ENCODE measurements at regions not wholly inside any gene's neighbourhood (a gene's known extent, or its start where the extent isn't known, plus 50 kb on each side); places are given as distances from the start of the nearest gene placed in this dataset.

DNA sequence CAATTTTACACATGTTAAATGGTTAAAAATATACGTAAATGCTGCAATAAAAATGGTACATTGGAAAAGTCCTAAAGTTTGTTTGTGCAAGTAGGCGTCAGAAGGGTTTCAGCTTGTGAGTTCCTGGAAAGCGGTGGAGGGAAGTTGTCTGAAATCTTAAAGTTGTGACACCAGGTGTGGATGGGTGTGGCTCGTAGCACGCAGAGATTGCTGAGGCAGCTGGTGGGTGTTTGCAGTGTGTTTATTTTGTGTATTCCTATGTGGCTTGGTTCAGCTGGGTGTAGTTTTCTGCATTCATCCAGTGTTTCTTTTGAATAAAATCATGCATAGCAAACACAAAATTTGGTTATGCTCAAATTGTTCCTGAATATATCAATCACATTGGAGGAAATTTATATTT, 136.8 kb upstream of the TBX3 start:
- H3K27ac Mint-ChIP-seq = no peak overlapping the region
- DNase-seq = peak in 1 of 3 donors; percentile 23
- Histone ChIP-seq H3K27ac (ENCODE audit: low read depth in 1 of 2, low read length in 2 of 2) (no peak overlapping the region), H4K20me1 (ENCODE audit: insufficient read depth, low read length) (no peaks in the 10 kb centered on the region), H3K79me2 (ENCODE audit: insufficient read depth, low read length) (no peaks in the 10 kb centered on the region), H3K4me3 (replicated peaks in 1 of 3; ENCODE audit: low read depth in 2 of 3, low read length in 3 of 3) (no peak overlapping the region), H3K27me3 (ENCODE audit: control insufficient read depth in 2 of 2, insufficient read depth in 2 of 2, low read length in 2 of 2) (peaks cover 0 to 5% of the 10 kb centered on the region in 2 donors), H3K9ac (ENCODE audit: insufficient read depth, low read length, poor library complexity, severe bottlenecking) (no peak overlapping the region), H3K9me3 (replicated peaks in 1 of 2; ENCODE audit: control insufficient read depth in 1 of 2, insufficient read depth in 1 of 2, low read length in 2 of 2) (no peaks in the 10 kb centered on the region), H3K36me3 (replicated peaks in 1 of 2; ENCODE audit: control insufficient read depth in 1 of 2, insufficient read depth in 2 of 2, low read length in 2 of 2) (no peaks in the 10 kb centered on the region), H2AFZ (ENCODE audit: insufficient read depth, low read depth, low read length, poor library complexity, severe bottlenecking) (no peak overlapping the region), H3K4me2 (replicated peaks; ENCODE audit: extremely low read depth, low read length, poor library complexity, severe bottlenecking) (no peak overlapping the region), H3K4me1 (ENCODE audit: control insufficient read depth in 1 of 2, insufficient read depth in 2 of 2, low read length in 2 of 2) (peaks cover 0 to 6% of the 10 kb centered on the region in 2 donors)
- 43% methylated on average over 4 of the region's 5 CpGs for WGBS (ENCODE audit: insufficient coverage)
- peaks cover 2 to 29% (median 26%) of the 10 kb centered on the region in 3 donors for H3K27me3 Mint-ChIP-seq (ENCODE audit: low read depth in 3 of 3)
- H3K36me3 Mint-ChIP-seq = no peaks in the 10 kb centered on the region
- H3K9me3 Mint-ChIP-seq = peaks cover 0 to 2% (median 0%) of the 10 kb centered on the region in 7 donors
- intact Hi-C loops (cut with micrococcal nuclease) = no loop called here
- TF ChIP-seq, protein P1, sequence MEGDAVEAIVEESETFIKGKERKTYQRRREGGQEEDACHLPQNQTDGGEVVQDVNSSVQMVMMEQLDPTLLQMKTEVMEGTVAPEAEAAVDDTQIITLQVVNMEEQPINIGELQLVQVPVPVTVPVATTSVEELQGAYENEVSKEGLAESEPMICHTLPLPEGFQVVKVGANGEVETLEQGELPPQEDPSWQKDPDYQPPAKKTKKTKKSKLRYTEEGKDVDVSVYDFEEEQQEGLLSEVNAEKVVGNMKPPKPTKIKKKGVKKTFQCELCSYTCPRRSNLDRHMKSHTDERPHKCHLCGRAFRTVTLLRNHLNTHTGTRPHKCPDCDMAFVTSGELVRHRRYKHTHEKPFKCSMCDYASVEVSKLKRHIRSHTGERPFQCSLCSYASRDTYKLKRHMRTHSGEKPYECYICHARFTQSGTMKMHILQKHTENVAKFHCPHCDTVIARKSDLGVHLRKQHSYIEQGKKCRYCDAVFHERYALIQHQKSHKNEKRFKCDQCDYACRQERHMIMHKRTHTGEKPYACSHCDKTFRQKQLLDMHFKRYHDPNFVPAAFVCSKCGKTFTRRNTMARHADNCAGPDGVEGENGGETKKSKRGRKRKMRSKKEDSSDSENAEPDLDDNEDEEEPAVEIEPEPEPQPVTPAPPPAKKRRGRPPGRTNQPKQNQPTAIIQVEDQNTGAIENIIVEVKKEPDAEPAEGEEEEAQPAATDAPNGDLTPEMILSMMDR (IDR thresholded peaks at IDR 0.05) = no peak
- no peak overlapping the region for H3K4me3 Mint-ChIP-seq
- H3K4me1 Mint-ChIP-seq = peaks cover 4% of the 10 kb centered on the region

DNA sequence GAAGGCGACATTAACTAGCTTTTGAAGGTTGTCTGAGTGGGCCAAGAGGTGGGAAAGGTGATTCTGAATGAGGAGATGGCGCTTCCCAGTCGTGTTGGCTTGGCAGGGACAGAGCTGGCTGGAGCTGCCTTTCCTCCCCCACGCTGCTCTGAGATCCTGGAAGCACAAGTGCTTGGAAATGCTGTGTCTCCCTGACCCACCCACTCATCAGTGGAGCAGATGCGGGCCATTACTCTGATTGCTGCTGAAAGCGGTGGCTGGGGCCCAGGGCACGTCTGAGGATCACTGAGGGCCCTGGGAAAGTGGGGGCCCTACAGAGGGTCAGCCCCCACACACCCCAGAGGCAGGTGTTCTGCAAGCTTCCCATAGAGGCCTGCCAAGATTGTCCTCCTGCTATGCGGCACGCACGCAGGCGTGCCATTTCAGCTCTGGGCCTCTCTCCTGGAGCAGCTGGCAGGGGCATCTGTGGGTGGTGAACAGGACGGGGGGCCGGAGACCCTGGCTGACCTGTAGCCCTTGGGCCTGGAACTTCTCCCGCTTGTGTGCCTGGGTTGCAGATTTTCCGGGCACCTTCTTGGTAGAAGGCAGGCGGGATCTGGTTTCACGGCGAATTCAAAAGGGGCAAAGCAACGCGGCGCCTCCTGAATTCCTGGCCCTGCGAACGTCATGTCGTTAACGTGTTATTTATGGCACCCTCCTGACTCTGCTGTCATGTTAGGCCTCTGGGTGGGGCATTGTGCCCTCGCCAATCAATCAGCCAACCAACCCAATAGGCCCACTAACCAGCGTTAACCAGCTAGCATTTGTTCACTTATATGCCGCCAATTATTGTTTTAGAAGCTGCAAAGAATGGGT, 133.8 kb upstream of the TBX3 start:
- no peak overlapping the region for H3K9ac ChIP-seq (ENCODE audit: insufficient read depth, low read length, poor library complexity, severe bottlenecking)
- Mint-ChIP-seq H3K4me3 (no peak overlapping the region), H3K27me3 (ENCODE audit: low read depth in 3 of 3) (peaks cover 8 to 43% (median 35%) of the 10 kb centered on the region in 3 donors), H3K9me3 (peaks cover 0 to 6% (median 0%) of the 10 kb centered on the region in 7 donors), H3K4me1 (peaks cover 15% of the 10 kb centered on the region), H3K27ac (peak overlapping the region in 1 of 7 donors; percentile 3), H3K36me3 (no peaks in the 10 kb centered on the region)
- no peaks in the 10 kb centered on the region for H4K20me1 ChIP-seq (ENCODE audit: insufficient read depth, low read length)
- H3K9me3 ChIP-seq (replicated peaks in 1 of 2; ENCODE audit: control insufficient read depth in 1 of 2, insufficient read depth in 1 of 2, low read length in 2 of 2) = no peaks in the 10 kb centered on the region
- no peak overlapping the region for H3K27ac ChIP-seq (ENCODE audit: low read depth in 1 of 2, low read length in 2 of 2)
- peaks cover 0 to 2% of the 10 kb centered on the region in 2 donors for H3K27me3 ChIP-seq (ENCODE audit: control insufficient read depth in 2 of 2, insufficient read depth in 2 of 2, low read length in 2 of 2)
- no peak for DNase-seq
- H3K4me2 ChIP-seq (replicated peaks; ENCODE audit: extremely low read depth, low read length, poor library complexity, severe bottlenecking) = no peak overlapping the region
- WGBS (ENCODE audit: insufficient coverage) = 89% methylated on average over 25 of the region's 28 CpGs
- H2AFZ ChIP-seq (ENCODE audit: insufficient read depth, low read depth, low read length, poor library complexity, severe bottlenecking) = no peak overlapping the region
- no peaks in the 10 kb centered on the region for H3K79me2 ChIP-seq (ENCODE audit: insufficient read depth, low read length)
- TF ChIP-seq, protein P1 (IDR thresholded peaks at IDR 0.05) = no peak
- no peak overlapping the region for H3K4me3 ChIP-seq (replicated peaks in 1 of 3; ENCODE audit: low read depth in 2 of 3, low read length in 3 of 3)
- H3K36me3 ChIP-seq (replicated peaks in 1 of 2; ENCODE audit: control insufficient read depth in 1 of 2, insufficient read depth in 2 of 2, low read length in 2 of 2) = no peaks in the 10 kb centered on the region
- intact Hi-C loops (cut with micrococcal nuclease) = no loop called here
- H3K4me1 ChIP-seq (ENCODE audit: control insufficient read depth in 1 of 2, insufficient read depth in 2 of 2, low read length in 2 of 2) = peaks cover 0 to 15% of the 10 kb centered on the region in 2 donors
